HepG2 (cell line): ENCODE measurements at regions not wholly inside any gene's neighbourhood (a gene's known extent, or its start where the extent isn't known, plus 50 kb on each side); places are given as distances from the start of the nearest gene placed in this dataset.
A peak's percentile ranks its signal among the peaks of the same experiment; 100 is the strongest.

Source experiments
- ATAC-seq: fragments of 200-7000 bp; cut with Tn5 transposase; 3 replicates; pipeline ENCODE4 v1.9.1; 2020; ENCODE audit warnings: mild to moderate bottlenecking, moderate library complexity
- BruUV-seq: library from RNA; stranded (reverse); fragments of 400-500 nt; replicated peaks from 2 replicates; lab custom pipeline; 2021; lab: Mats Ljungman, UMichigan
- CTCF ChIA-PET: fragments of 300-600 bp; formaldehyde crosslinking; extraction: SDS; loops from one replicate; lab custom pipeline; 2021; ENCODE audit warnings: low total read pairs, inconsistent platforms, low intra/inter-chr PET ratio; lab: Yijun Ruan, JAX
- POLR2A ChIA-PET: fragments of 350-600 bp; sonication (Branson Sonifier 250); formaldehyde crosslinking; loops from one replicate; lab custom pipeline; 2020; ENCODE audit warnings: antibody characterized with exemption, inconsistent platforms; lab: Yijun Ruan, JAX
- DNase-seq: peaks from one replicate; pipeline ENCODE4 v3.0.0-alpha.2; 2015; ENCODE audit warnings: low spot score
- FAIRE-seq: peaks from 3 replicates; lab custom pipeline; 2011; peaks lifted over from hg19 to GRCh38; lab: Jason Lieb, UNC
- H2AFZ ChIP-seq: one replicate; pipeline ENCODE4 v1.6.1; 2011; ENCODE audit warnings: low read length, inconsistent platforms
- H3K27ac ChIP-seq: fragments of 300-600 bp; 3 replicates; pipeline ENCODE4 v1.8.0; 2011; ENCODE audit warnings: mixed run types, mild to moderate bottlenecking, mixed read lengths, low read length, inconsistent platforms; ENCODE audit not compliant: insufficient read depth; ENCODE audit errors: extremely low read length
- H3K27me3 ChIP-seq, 2 experiments: fragments of 200-600 bp in 1 of 2; 2 replicates in 1 of 2; 3 replicates in 1 of 2; pipeline versions ENCODE4 v1.6.0 to v1.8.0; 2011; ENCODE audit warnings: low read length in 2 of 2, mild to moderate bottlenecking in 2 of 2, moderate library complexity in 2 of 2, inconsistent platforms in 1 of 2; ENCODE audit not compliant: insufficient read depth in 2 of 2, control insufficient read depth in 1 of 2
- H3K36me3 ChIP-seq, 2 experiments: fragments of 200-600 bp in 1 of 2; replicated peaks in 1 of 2; 2 replicates in 1 of 2; 3 replicates in 1 of 2; pipeline versions ENCODE4 v1.5.1 to v1.8.0; 2011; ENCODE audit warnings: low read length in 2 of 2, inconsistent platforms in 1 of 2; ENCODE audit not compliant: insufficient read depth in 2 of 2, control insufficient read depth in 1 of 2
- H3K4me1 ChIP-seq: 2 replicates; pipeline ENCODE4 v1.5.1; 2012; ENCODE audit warnings: low read length, inconsistent platforms; ENCODE audit not compliant: insufficient read depth
- H3K4me2 ChIP-seq: 2 replicates; pipeline ENCODE4 v1.6.0; 2011; ENCODE audit warnings: low read depth, low read length, inconsistent platforms
- H3K4me3 ChIP-seq, 3 experiments: fragments of 200-600 bp in 1 of 3; sonication (generic), shearing (Covaris generic) in 1 of 3; replicated peaks in 1 of 3; 2 replicates each; pipeline ENCODE4 v1.5.1; 2011 to 2016; ENCODE audit warnings: low read length in 3 of 3, inconsistent platforms in 2 of 3, low read depth in 2 of 3, mild to moderate bottlenecking in 2 of 3, control low read depth in 1 of 3, mixed read lengths in 1 of 3; ENCODE audit not compliant: insufficient read depth in 1 of 3
- H3K79me2 ChIP-seq: one replicate; pipeline ENCODE4 v1.6.1; 2011; ENCODE audit warnings: low read length, inconsistent platforms; ENCODE audit not compliant: insufficient read depth
- H3K9ac ChIP-seq: 2 replicates; pipeline ENCODE4 v1.6.0; 2011; ENCODE audit warnings: mild to moderate bottlenecking, low read depth, low read length, inconsistent platforms; ENCODE audit not compliant: insufficient read depth
- H3K9me3 ChIP-seq: 2 replicates; pipeline ENCODE4 v1.5.1; 2012; ENCODE audit warnings: mild to moderate bottlenecking, low read length
- H4K20me1 ChIP-seq: 2 replicates; pipeline ENCODE4 v1.6.0; 2011; ENCODE audit warnings: inconsistent platforms, mild to moderate bottlenecking, low read length, moderate library complexity; ENCODE audit not compliant: insufficient read depth
- IKZF1 ChIP-seq: fragments of 450-650 bp; IDR thresholded peaks from 2 replicates; pipeline ENCODE4 v1.7.1; 2016
- KDM1A ChIP-seq: IDR thresholded peaks from 2 replicates; pipeline ENCODE4 v1.6.1; 2016; ENCODE audit warnings: missing compliant biosample characterization
- KDM6A ChIP-seq: IDR thresholded peaks from 2 replicates; pipeline ENCODE4 v1.6.1; 2016; ENCODE audit warnings: low read depth
- TOPORS ChIP-seq: sonication (generic); formaldehyde crosslinking; IDR thresholded peaks from 2 replicates; pipeline ENCODE4 v1.8.0; 2023; ENCODE audit warnings: mild to moderate bottlenecking, missing genetic modification reagents
- WIZ ChIP-seq: sonication (generic); formaldehyde crosslinking; IDR thresholded peaks from 2 replicates; pipeline ENCODE4 v1.5.1; 2020; ENCODE audit warnings: mild to moderate bottlenecking, missing genetic modification reagents
- ZFP90 ChIP-seq: sonication (generic); formaldehyde crosslinking; IDR thresholded peaks from 2 replicates; pipeline ENCODE4 v1.8.0; 2022; ENCODE audit warnings: missing genetic modification reagents, mild to moderate bottlenecking, inconsistent platforms, borderline replicate concordance
- ZNF567 ChIP-seq: sonication (generic); formaldehyde crosslinking; IDR thresholded peaks from 2 replicates; pipeline ENCODE4 v1.8.1; 2023; ENCODE audit warnings: mild to moderate bottlenecking, missing genetic modification reagents, borderline replicate concordance
- ZNF687 ChIP-seq: sonication (generic); formaldehyde crosslinking; IDR thresholded peaks from 2 replicates; pipeline ENCODE4 v1.5.1; 2020; ENCODE audit warnings: mild to moderate bottlenecking, missing genetic modification reagents, moderate library complexity
- WGBS: methylation state at CpG from one replicate; pipeline ENCODE4 v1.1.6; 2017; ENCODE audit warnings: low lambda C conversion rate; 5-methylcytosine and 5-hydroxymethylcytosine counted together
- in situ Hi-C: cut with HindIII; loops from 2 replicates; pipeline ENCODE4 v1.10.0; 2017; ENCODE audit warnings: low pct_unique_long_range_greater_than_20kb; ENCODE audit not compliant: extremely low pct_ligation_motif_present
- intact Hi-C: fragments of 100-400 bp; cut with micrococcal nuclease; formaldehyde crosslinking; loops from one replicate; pipeline ENCODE4 v1.10.0; 2022; ENCODE audit not compliant: unreplicated experiment
- TF ChIP-seq, protein P1 (sequence below): sonication (generic); formaldehyde crosslinking; IDR thresholded peaks from 2 replicates; pipeline ENCODE4 v1.4.0; 2020; ENCODE audit warnings: mild to moderate bottlenecking, low read depth, missing genetic modification reagents
- TF ChIP-seq, protein P2 (sequence below): IDR thresholded peaks from 2 replicates; pipeline ENCODE4 v1.6.1; 2016; ENCODE audit warnings: missing compliant biosample characterization, missing genetic modification reagents, borderline replicate concordance
- TF ChIP-seq, protein P3 (sequence below): sonication (generic); formaldehyde crosslinking; IDR thresholded peaks from 2 replicates; pipeline ENCODE4 v1.4.0; 2020; ENCODE audit warnings: missing genetic modification reagents

- no TSS peak for BruUV-seq
- WGBS, result 7% methylated on average over 5 of the region's 5 CpGs
- POLR2A ChIA-PET, result no interaction called here
- FAIRE-seq, result no peak
- TF ChIP-seq WIZ (CRISPR knock-in tag), result no peak
- TF ChIP-seq, protein P1, sequence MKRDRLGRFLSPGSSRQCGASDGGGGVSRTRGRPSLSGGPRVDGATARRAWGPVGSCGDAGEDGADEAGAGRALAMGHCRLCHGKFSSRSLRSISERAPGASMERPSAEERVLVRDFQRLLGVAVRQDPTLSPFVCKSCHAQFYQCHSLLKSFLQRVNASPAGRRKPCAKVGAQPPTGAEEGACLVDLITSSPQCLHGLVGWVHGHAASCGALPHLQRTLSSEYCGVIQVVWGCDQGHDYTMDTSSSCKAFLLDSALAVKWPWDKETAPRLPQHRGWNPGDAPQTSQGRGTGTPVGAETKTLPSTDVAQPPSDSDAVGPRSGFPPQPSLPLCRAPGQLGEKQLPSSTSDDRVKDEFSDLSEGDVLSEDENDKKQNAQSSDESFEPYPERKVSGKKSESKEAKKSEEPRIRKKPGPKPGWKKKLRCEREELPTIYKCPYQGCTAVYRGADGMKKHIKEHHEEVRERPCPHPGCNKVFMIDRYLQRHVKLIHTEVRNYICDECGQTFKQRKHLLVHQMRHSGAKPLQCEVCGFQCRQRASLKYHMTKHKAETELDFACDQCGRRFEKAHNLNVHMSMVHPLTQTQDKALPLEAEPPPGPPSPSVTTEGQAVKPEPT (CRISPR knock-in tag), result no peak
- TF ChIP-seq ZNF687, result no peak
- no peak for TF ChIP-seq ZNF567 (CRISPR knock-in tag)
- TF ChIP-seq ZFP90 (CRISPR knock-in tag), result no peak
- no peak for TF ChIP-seq TOPORS
- TF ChIP-seq, protein P2, sequence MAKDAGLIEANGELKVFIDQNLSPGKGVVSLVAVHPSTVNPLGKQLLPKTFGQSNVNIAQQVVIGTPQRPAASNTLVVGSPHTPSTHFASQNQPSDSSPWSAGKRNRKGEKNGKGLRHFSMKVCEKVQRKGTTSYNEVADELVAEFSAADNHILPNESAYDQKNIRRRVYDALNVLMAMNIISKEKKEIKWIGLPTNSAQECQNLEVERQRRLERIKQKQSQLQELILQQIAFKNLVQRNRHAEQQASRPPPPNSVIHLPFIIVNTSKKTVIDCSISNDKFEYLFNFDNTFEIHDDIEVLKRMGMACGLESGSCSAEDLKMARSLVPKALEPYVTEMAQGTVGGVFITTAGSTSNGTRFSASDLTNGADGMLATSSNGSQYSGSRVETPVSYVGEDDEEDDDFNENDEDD, result no peak
- no peak for TF ChIP-seq IKZF1
- TF ChIP-seq, protein P3, sequence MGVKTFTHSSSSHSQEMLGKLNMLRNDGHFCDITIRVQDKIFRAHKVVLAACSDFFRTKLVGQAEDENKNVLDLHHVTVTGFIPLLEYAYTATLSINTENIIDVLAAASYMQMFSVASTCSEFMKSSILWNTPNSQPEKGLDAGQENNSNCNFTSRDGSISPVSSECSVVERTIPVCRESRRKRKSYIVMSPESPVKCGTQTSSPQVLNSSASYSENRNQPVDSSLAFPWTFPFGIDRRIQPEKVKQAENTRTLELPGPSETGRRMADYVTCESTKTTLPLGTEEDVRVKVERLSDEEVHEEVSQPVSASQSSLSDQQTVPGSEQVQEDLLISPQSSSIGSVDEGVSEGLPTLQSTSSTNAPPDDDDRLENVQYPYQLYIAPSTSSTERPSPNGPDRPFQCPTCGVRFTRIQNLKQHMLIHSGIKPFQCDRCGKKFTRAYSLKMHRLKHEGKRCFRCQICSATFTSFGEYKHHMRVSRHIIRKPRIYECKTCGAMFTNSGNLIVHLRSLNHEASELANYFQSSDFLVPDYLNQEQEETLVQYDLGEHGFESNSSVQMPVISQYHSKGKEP (CRISPR knock-in tag), result no peak
- TF ChIP-seq KDM6A (CRISPR knock-in tag), result no peak
- no peak for TF ChIP-seq KDM1A (CRISPR knock-in tag)
- Histone ChIP-seq H3K27ac (no peak overlapping the region), H4K20me1 (no peaks in the 10 kb centered on the region), H3K79me2 (no peaks in the 10 kb centered on the region), H3K9me3 (no peaks in the 10 kb centered on the region), H2AFZ (no peak overlapping the region), H3K4me2 (no peak overlapping the region), H3K27me3 (no peaks in the 10 kb centered on the region), H3K4me1 (0 out of 2 replicates have a peak, but pooled peaks cover 5% of the 10 kb centered on the region), H3K36me3 (no peaks in the 10 kb centered on the region), H3K4me3 (no peak overlapping the region), H3K9ac (no peak overlapping the region)
- intact Hi-C loops (no loop called here), in situ Hi-C loops (no loop called here)
- no peak for ATAC-seq
- peak; percentile 0 for DNase-seq
- CTCF ChIA-PET, result no interaction called here
Observed at GRCh38 chrY:12593532-12594216, 107.4 kb upstream of the USP9Y start.
